Activated CD8-positive, alpha-beta memory T cell treated with anti-CD3 and anti-CD28 coated beads, Interleukin-2, amount 10 ng/mL, durations not matched to agents 7 days and 5 days (primary cell): ENCODE measurements at regions not wholly inside any gene's neighbourhood (a gene's known extent, or its start where the extent isn't known, plus 50 kb on each side); places are given as distances from the start of the nearest gene placed in this dataset.

Experiments
- ATAC-seq: fragments of 150-1000 bp; cut with Tn5 transposase; one replicate; pipeline ENCODE4 v1.10.0; 2021; ENCODE audit warnings: moderate library complexity
- CTCF ChIA-PET: fragments of 350-600 bp; sonication (Branson Sonifier 250); formaldehyde crosslinking; loops from one replicate; lab custom pipeline; 2021; ENCODE audit warnings: antibody characterized with exemption; lab: Charles Lee
- DNase-seq: peaks from one replicate; pipeline ENCODE4 v3.0.0-alpha.2; 2020
- H3K27ac Mint-ChIP-seq: one replicate; pipeline ENCODE4 v1.8.0; 2021; ENCODE audit warnings: mild to moderate bottlenecking, mixed read lengths
- H3K27me3 Mint-ChIP-seq: one replicate; pipeline ENCODE4 v1.8.0; 2021; ENCODE audit warnings: mixed read lengths
- H3K36me3 Mint-ChIP-seq: one replicate; pipeline ENCODE4 v1.8.0; 2021; ENCODE audit warnings: mild to moderate bottlenecking, mixed read lengths
- H3K4me1 Mint-ChIP-seq: one replicate; pipeline ENCODE4 v1.8.0; 2021; ENCODE audit warnings: mixed read lengths
- H3K4me3 Mint-ChIP-seq: one replicate; pipeline ENCODE4 v1.8.0; 2021; ENCODE audit warnings: mild to moderate bottlenecking, moderate library complexity, mixed read lengths
- H3K9me3 Mint-ChIP-seq: one replicate; pipeline ENCODE4 v1.8.0; 2022; ENCODE audit warnings: low read depth, mixed read lengths

GRCh38 chr3:192026661-192027060 is 565.7 kb downstream of the PYDC2 start:
- CTCF ChIA-PET, result no interaction called here
- Mint-ChIP-seq H3K27me3 (no peaks in the 10 kb centered on the region), H3K4me1 (no peaks in the 10 kb centered on the region), H3K27ac (no peak overlapping the region), H3K9me3 (peaks cover 2% of the 10 kb centered on the region), H3K4me3 (no peak overlapping the region), H3K36me3 (no peaks in the 10 kb centered on the region)
- ATAC-seq (no peak), DNase-seq (no peak)

- CTCF ChIA-PET, result no interaction called here
- H3K4me1 Mint-ChIP-seq, result no peaks in the 10 kb centered on the region
- peaks cover 4% of the 10 kb centered on the region for H3K9me3 Mint-ChIP-seq
- no peaks in the 10 kb centered on the region for H3K36me3 Mint-ChIP-seq
- no peak for ATAC-seq
- H3K27me3 Mint-ChIP-seq, result no peaks in the 10 kb centered on the region
- no peak overlapping the region for H3K27ac Mint-ChIP-seq
- DNase-seq, result no peak
- no peak overlapping the region for H3K4me3 Mint-ChIP-seq
Measured at GRCh38 chr3:192031941-192032340, 571.0 kb downstream of the PYDC2 start.

GRCh38 chr3:192033246-192033645 is 572.3 kb downstream of the PYDC2 start:
- ATAC-seq (no peak), DNase-seq (no peak)
- CTCF ChIA-PET, result no interaction called here
- Mint-ChIP-seq H3K4me3 (no peak overlapping the region), H3K27ac (no peak overlapping the region), H3K9me3 (peaks cover 4% of the 10 kb centered on the region), H3K36me3 (no peaks in the 10 kb centered on the region), H3K27me3 (no peaks in the 10 kb centered on the region), H3K4me1 (no peaks in the 10 kb centered on the region)

- no peak overlapping the region for H3K4me3 Mint-ChIP-seq
- no peaks in the 10 kb centered on the region for H3K4me1 Mint-ChIP-seq
- CTCF ChIA-PET, result no interaction called here
- no peaks in the 10 kb centered on the region for H3K27me3 Mint-ChIP-seq
- H3K27ac Mint-ChIP-seq, result no peak overlapping the region
- peaks cover 4% of the 10 kb centered on the region for H3K9me3 Mint-ChIP-seq
- no peak for DNase-seq
- no peak for ATAC-seq
- no peaks in the 10 kb centered on the region for H3K36me3 Mint-ChIP-seq
Measured at GRCh38 chr3:192038726-192039125, 577.8 kb downstream of the PYDC2 start.

GRCh38 chr3:192039593-192039992 is 578.6 kb downstream of the PYDC2 start:
- no peak for DNase-seq
- CTCF ChIA-PET, result no interaction called here
- Mint-ChIP-seq H3K36me3 (no peaks in the 10 kb centered on the region), H3K27me3 (no peaks in the 10 kb centered on the region), H3K4me1 (no peaks in the 10 kb centered on the region), H3K4me3 (no peak overlapping the region), H3K9me3 (peaks cover 4% of the 10 kb centered on the region), H3K27ac (no peak overlapping the region)
- no peak for ATAC-seq

GRCh38 chr3:192040282-192041043 is 579.5 kb downstream of the PYDC2 start:
- DNase-seq, result no peak
- Mint-ChIP-seq H3K36me3 (no peaks in the 10 kb centered on the region), H3K27ac (no peak overlapping the region), H3K4me1 (no peaks in the 10 kb centered on the region), H3K9me3 (peaks cover 6% of the 10 kb centered on the region), H3K27me3 (no peaks in the 10 kb centered on the region), H3K4me3 (no peak overlapping the region)
- no peak for ATAC-seq
- CTCF ChIA-PET, result no interaction called here

GRCh38 chr3:192042116-192042515 is 581.2 kb downstream of the PYDC2 start:
- ATAC-seq (no peak), DNase-seq (no peak)
- Mint-ChIP-seq H3K4me1 (no peaks in the 10 kb centered on the region), H3K4me3 (no peak overlapping the region), H3K27ac (no peak overlapping the region), H3K36me3 (no peaks in the 10 kb centered on the region), H3K9me3 (peaks cover 6% of the 10 kb centered on the region), H3K27me3 (no peaks in the 10 kb centered on the region)
- CTCF ChIA-PET, result no interaction called here

- ATAC-seq (no peak), DNase-seq (no peak)
- CTCF ChIA-PET, result no interaction called here
- Mint-ChIP-seq H3K4me3 (no peak overlapping the region), H3K36me3 (no peaks in the 10 kb centered on the region), H3K27me3 (no peaks in the 10 kb centered on the region), H3K27ac (no peak overlapping the region), H3K9me3 (peaks cover 4% of the 10 kb centered on the region), H3K4me1 (no peaks in the 10 kb centered on the region)
Measured at GRCh38 chr3:192054881-192055280, 593.9 kb downstream of the PYDC2 start.

- Mint-ChIP-seq H3K9me3 (peaks cover 4% of the 10 kb centered on the region), H3K36me3 (no peaks in the 10 kb centered on the region), H3K27ac (no peak overlapping the region), H3K27me3 (no peaks in the 10 kb centered on the region), H3K4me1 (no peaks in the 10 kb centered on the region), H3K4me3 (no peak overlapping the region)
- DNase-seq (no peak), ATAC-seq (no peak)
- CTCF ChIA-PET, result no interaction called here
Measured at GRCh38 chr3:192055946-192056345, 595.0 kb downstream of the PYDC2 start.

GRCh38 chr3:192057261-192057660 is 596.3 kb downstream of the PYDC2 start:
- Mint-ChIP-seq H3K4me3 (no peak overlapping the region), H3K9me3 (peaks cover 4% of the 10 kb centered on the region), H3K4me1 (no peaks in the 10 kb centered on the region), H3K27ac (no peak overlapping the region), H3K27me3 (no peaks in the 10 kb centered on the region), H3K36me3 (no peaks in the 10 kb centered on the region)
- no peak for DNase-seq
- no peak for ATAC-seq
- CTCF ChIA-PET, result no interaction called here

- no peaks in the 10 kb centered on the region for H3K4me1 Mint-ChIP-seq
- no peaks in the 10 kb centered on the region for H3K36me3 Mint-ChIP-seq
- H3K4me3 Mint-ChIP-seq, result no peak overlapping the region
- H3K9me3 Mint-ChIP-seq, result peaks cover 2% of the 10 kb centered on the region
- no peak for DNase-seq
- H3K27me3 Mint-ChIP-seq, result no peaks in the 10 kb centered on the region
- no peak overlapping the region for H3K27ac Mint-ChIP-seq
- CTCF ChIA-PET, result no interaction called here
- no peak for ATAC-seq
Measured at GRCh38 chr3:192060160-192060781, 599.3 kb downstream of the PYDC2 start.

- no peak for ATAC-seq
- CTCF ChIA-PET, result no interaction called here
- Mint-ChIP-seq H3K36me3 (no peaks in the 10 kb centered on the region), H3K27ac (no peak overlapping the region), H3K27me3 (no peaks in the 10 kb centered on the region), H3K9me3 (peaks cover 2% of the 10 kb centered on the region), H3K4me1 (no peaks in the 10 kb centered on the region), H3K4me3 (no peak overlapping the region)
- DNase-seq, result no peak
Measured at GRCh38 chr3:192061426-192061825, 600.5 kb downstream of the PYDC2 start.

- H3K36me3 Mint-ChIP-seq, result no peaks in the 10 kb centered on the region
- H3K9me3 Mint-ChIP-seq, result peaks cover 2% of the 10 kb centered on the region
- H3K4me3 Mint-ChIP-seq, result no peak overlapping the region
- no peaks in the 10 kb centered on the region for H3K4me1 Mint-ChIP-seq
- H3K27ac Mint-ChIP-seq, result no peak overlapping the region
- H3K27me3 Mint-ChIP-seq, result no peaks in the 10 kb centered on the region
- ATAC-seq (no peak), DNase-seq (no peak)
- CTCF ChIA-PET, result no interaction called here
Measured at GRCh38 chr3:192062186-192062585, 601.2 kb downstream of the PYDC2 start.

- CTCF ChIA-PET, result no interaction called here
- Mint-ChIP-seq H3K9me3 (peaks cover 2% of the 10 kb centered on the region), H3K4me3 (no peak overlapping the region), H3K27me3 (no peaks in the 10 kb centered on the region), H3K27ac (no peak overlapping the region), H3K4me1 (no peaks in the 10 kb centered on the region), H3K36me3 (no peaks in the 10 kb centered on the region)
- DNase-seq (no peak), ATAC-seq (no peak)
Measured at GRCh38 chr3:192063570-192063969, 602.6 kb downstream of the PYDC2 start.
